ENCODE measurements at regions not wholly inside any gene's neighbourhood (a gene's known extent, or its start where the extent isn't known, plus 50 kb on each side); places are given as distances from the start of the nearest gene placed in this dataset.

DNA sequence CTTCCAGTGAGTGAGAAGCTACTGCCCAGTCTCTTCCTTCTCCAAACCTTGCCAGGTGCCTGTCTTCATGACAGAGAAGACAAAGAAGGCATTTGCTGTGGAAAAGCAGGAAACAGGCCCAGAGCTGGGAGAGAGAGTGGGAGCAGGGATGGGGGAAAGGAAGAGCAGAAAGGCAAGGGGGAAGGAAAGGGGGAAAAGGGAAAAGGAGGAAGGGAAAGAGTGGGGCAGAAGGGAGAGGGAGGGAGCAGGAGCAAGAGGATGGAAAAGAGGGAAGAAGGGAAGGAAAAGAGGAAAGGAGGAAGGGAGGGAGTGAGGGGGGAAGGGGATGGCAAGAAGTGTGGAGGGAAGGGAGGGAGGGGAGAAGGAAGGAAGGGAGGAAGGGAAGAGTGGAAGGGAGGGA is 121.2 kb upstream of the LINGO1 start:
- no peak for DNase-seq (ENCODE audit: low read depth)
- no peak overlapping the region for H3K4me3 ChIP-seq (ENCODE audit: low read depth, low read length)
- TF ChIP-seq, protein P1, sequence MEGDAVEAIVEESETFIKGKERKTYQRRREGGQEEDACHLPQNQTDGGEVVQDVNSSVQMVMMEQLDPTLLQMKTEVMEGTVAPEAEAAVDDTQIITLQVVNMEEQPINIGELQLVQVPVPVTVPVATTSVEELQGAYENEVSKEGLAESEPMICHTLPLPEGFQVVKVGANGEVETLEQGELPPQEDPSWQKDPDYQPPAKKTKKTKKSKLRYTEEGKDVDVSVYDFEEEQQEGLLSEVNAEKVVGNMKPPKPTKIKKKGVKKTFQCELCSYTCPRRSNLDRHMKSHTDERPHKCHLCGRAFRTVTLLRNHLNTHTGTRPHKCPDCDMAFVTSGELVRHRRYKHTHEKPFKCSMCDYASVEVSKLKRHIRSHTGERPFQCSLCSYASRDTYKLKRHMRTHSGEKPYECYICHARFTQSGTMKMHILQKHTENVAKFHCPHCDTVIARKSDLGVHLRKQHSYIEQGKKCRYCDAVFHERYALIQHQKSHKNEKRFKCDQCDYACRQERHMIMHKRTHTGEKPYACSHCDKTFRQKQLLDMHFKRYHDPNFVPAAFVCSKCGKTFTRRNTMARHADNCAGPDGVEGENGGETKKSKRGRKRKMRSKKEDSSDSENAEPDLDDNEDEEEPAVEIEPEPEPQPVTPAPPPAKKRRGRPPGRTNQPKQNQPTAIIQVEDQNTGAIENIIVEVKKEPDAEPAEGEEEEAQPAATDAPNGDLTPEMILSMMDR (IDR thresholded peaks at IDR 0.05; ENCODE audit: low read depth, low read length, missing control alignments), result no peak

DNA sequence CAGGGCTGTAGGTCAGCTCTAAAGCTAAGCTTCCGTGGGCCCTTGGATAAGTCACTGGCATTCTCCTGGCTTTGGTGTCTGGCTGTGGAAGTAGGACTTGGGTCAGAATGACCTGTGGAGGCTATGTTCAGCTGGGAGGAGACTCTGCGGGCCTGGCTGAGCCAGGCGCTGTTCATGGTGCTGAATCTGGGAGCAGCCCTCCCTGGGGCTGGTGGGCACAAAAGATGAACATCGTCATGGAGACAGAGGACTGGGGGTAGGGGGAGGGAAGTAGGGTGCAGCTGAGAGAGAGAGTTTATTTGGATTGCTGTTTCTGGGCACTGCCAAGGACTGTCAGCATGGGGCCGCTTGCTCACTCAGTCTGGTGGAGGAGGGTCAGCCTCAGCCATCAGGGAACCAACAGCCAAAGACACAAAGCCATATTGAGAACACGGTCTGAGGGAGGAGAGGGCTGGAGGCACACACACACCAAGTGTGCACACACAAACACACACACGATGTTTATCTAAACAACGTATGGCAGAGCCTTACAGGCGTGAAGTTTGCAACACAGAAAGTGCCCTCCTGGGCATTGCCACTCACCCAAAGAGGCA is 120.7 kb upstream of the LINGO1 start:
- no peak for DNase-seq (ENCODE audit: low read depth)
- H3K4me3 ChIP-seq (ENCODE audit: low read depth, low read length), result no peak overlapping the region
- TF ChIP-seq, protein P1 (IDR thresholded peaks at IDR 0.05; ENCODE audit: low read depth, low read length, missing control alignments), result no peak

DNA sequence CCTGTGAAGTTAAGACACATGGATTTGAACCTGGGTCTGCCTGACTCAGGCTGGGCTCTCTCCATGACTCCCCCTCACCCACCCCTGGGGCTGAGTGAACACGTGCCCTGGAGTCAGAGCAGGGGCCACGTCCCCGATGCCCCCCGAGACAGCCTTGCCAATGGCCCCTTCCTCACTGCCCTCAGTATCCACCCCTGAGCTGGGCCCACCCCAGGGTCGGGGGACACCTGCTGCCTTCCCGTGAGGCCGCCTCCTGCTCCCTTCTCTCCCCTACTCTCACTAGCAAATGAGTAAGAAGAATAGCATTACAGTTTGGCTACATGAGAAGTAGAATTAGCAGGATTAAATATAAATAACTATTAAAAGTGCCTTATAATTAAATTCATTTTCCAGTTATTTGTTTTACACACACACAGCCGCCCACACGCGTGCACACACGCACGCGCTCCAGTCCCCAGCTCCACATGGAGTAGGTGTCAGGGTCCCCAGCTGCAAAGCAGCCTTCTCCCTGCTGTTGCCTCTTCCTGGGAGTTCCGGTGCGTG is 117.4 kb upstream of the LINGO1 start:
- H3K4me3 ChIP-seq (ENCODE audit: low read depth, low read length), result no peak overlapping the region
- TF ChIP-seq, protein P1 (IDR thresholded peaks at IDR 0.05; ENCODE audit: low read depth, low read length, missing control alignments), result no peak
- DNase-seq (ENCODE audit: low read depth), result no peak

DNA sequence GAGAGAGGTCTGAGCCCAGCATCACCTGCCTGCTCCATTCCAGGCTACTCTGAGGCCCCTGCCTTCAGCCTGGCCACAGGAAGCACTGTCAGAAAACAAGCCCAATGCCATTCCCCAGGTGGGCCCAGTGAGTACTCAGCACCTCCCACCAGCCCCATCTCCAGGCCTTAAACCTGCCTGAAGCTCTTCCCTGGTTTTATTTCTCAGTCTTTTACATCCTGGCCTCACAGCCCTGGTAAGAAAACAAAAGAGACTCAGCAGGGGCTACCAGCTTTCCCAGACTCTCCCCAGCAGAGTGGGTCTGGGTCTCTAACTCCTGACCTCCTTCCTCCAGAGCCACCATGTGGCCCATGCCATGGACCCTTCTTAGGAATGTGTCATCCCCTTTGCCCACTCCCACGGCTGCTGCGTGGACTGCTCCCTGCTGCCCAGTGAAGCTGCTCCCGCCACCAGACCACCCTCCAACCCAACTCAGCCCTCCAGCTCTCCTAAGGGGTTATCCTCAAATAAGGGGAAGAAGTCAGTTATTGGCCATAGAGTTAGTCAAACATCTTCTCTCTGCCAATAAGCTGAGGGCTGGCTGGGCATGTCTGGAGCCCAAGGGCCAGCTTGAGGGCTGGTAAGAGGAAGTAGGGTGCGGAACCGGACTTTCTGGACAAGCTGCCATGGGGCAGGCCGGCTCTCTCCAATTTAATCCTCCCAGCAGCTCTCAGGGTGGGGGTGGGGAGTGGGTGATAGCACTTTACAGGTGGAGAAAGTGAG is 116.7 kb upstream of the LINGO1 start:
- TF ChIP-seq, protein P1 (IDR thresholded peaks at IDR 0.05; ENCODE audit: low read depth, low read length, missing control alignments), result no peak
- no peak overlapping the region for H3K4me3 ChIP-seq (ENCODE audit: low read depth, low read length)
- DNase-seq (ENCODE audit: low read depth), result no peak

DNA sequence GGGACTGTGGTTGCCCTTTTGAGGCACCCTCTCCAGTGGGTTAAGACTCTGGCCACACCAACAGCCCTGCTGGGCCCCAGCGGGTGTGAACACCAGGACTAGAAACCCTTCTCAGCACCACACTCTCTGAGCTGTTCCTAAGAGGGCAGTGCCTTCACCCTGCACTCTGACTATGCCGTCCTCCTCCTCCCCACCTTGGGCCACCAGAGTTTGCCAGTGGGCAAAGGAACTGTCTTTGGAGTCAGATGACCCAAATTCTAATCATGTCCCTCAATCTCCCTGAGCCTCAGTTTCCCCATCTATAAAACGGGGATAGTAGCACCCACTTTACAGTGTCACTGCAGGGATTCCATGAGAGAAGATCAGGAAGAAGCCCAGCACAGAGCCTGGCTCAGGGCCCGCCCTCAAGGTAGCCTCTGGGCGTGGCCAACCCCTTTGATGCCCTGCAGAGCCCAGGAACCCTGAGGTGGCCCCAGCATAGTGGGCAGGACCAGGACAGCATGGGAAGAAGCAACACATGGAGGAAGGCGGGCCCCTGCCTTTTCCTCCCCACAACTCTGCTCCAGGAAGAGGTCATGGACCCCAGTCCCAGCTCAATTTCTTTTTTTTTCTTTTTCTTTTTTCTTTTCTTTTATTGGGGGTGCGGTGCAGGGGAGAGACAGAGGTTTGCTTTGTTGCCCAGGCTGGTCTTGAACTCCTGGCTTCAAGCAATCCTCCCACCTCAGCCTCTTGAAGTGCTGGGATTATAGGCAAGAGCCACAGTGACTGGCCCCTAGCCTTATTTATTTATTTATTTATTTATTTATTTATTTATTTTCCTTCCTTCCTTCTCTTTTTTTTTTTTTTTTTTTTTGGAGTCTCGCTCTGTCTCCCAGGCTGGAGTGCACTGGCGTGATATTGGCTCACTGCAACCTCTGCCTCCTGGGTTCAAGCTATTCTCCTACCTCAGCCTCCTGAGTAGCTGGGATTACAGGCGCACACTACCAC is 115.7 kb upstream of the LINGO1 start:
- H3K4me3 ChIP-seq (ENCODE audit: low read depth, low read length), result no peak overlapping the region
- TF ChIP-seq, protein P1 (IDR thresholded peaks at IDR 0.05; ENCODE audit: low read depth, low read length, missing control alignments), result no peak
- DNase-seq (ENCODE audit: low read depth), result no peak

DNA sequence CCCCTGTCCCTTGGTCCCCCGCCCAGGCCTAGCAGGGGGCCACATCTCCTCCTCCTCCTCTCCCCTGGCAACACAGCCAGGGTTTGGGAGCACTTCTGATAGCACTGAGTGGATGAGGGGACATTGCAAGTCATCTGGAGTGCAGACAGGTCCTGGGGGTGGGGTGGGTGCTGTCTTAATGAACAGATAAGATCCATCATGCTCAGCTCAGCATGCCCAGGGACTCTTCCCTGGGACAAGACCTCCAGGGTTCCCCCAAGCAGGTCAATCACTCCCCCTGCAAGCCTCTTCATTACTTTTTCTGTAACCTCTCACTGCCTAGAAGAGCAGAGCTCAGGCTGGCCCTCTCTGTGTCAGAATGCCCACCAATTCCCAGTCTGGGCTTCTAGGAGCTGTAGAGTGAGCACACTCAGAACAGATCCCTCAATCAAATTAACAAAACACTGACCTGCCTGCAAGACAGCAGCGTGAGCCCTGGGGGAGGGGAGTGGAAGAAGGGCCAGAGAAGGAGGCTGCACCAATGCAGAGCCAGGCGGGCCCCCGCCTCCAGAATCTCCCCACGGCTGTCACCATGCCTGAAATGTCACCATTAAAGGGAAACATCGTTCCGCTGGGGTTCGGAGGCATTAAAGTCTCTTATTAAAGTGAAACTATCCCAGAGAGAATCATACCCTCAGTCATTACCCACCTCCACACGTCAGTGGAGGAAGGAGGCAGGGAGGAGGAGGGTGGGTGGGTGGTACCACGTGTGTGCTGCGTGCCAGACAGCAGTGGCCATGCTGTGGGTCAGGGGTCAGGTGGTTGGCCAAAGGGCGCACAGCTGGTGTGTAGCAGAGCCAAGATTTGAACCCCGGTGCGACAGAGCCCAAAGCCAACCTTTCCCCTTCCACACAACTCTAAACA is 114.7 kb upstream of the LINGO1 start:
- no peak for DNase-seq (ENCODE audit: low read depth)
- H3K4me3 ChIP-seq (ENCODE audit: low read depth, low read length), result no peak overlapping the region
- TF ChIP-seq, protein P1 (IDR thresholded peaks at IDR 0.05; ENCODE audit: low read depth, low read length, missing control alignments), result no peak
